ENCODE measurements at regions not wholly inside any gene's neighbourhood (a gene's known extent, or its start where the extent isn't known, plus 50 kb on each side); places are given as distances from the start of the nearest gene placed in this dataset.

- intact Hi-C loops (cut with DNase I), result no loop called here
- Histone ChIP-seq H3K9me3 (no peaks in the 10 kb centered on the region), H3K4me1 (peaks cover 0 to 3% (median under 1%) of the 10 kb centered on the region in 4 donors), H3K27ac (no peak overlapping the region), H3K27me3 (no peaks in the 10 kb centered on the region), H3K4me3 (no peak overlapping the region), H3K36me3 (no peaks in the 10 kb centered on the region)
- TF ChIP-seq EP300 (IDR thresholded peaks at IDR 0.05) (no peak), CTCF (IDR thresholded peaks at IDR 0.05) (no peak), POLR2A (IDR thresholded peaks at IDR 0.05) (no peak), POLR2AphosphoS5 (IDR thresholded peaks at IDR 0.05) (no peak)
- WGBS, 2 donors, result 80 to 85% methylated on average over 7 of the region's 7 CpGs
- DNase-seq, result no peak
Observed at GRCh38 chr15:98567951-98568350, 80.4 kb upstream of the IGF1R start.

- no peak overlapping the region for H3K27ac ChIP-seq
- DNase-seq, result no peak
- WGBS, 2 donors, result 69 to 83% methylated on average over 3 of the region's 3 CpGs
- no peaks in the 10 kb centered on the region for H3K9me3 ChIP-seq
- intact Hi-C loops (cut with DNase I), result no loop called here
- no peaks in the 10 kb centered on the region for H3K36me3 ChIP-seq
- peaks cover 0 to 3% (median 0%) of the 10 kb centered on the region in 4 donors for H3K4me1 ChIP-seq
- no peaks in the 10 kb centered on the region for H3K27me3 ChIP-seq
- TF ChIP-seq CTCF (IDR thresholded peaks at IDR 0.05), result peak in 2 of 4 experiments; percentile 18 to 26
- TF ChIP-seq POLR2A (IDR thresholded peaks at IDR 0.05), result no peak
- no peak overlapping the region for H3K4me3 ChIP-seq
Observed at GRCh38 chr15:98568382-98569017, 79.8 kb upstream of the IGF1R start.

GRCh38 chr15:98570119-98570518 is 78.2 kb upstream of the IGF1R start:
- intact Hi-C loops (cut with DNase I), result no loop called here
- 89 to 95% methylated on average over 3 of the region's 3 CpGs for WGBS, 2 donors
- Histone ChIP-seq H3K4me1 (peaks cover 0 to under 1% (median 0%) of the 10 kb centered on the region in 4 donors), H3K27ac (no peak overlapping the region), H3K36me3 (no peaks in the 10 kb centered on the region), H3K9me3 (no peaks in the 10 kb centered on the region), H3K27me3 (no peaks in the 10 kb centered on the region), H3K4me3 (no peak overlapping the region)
- DNase-seq, result no peak
- TF ChIP-seq CTCF (IDR thresholded peaks at IDR 0.05), result no peak

GRCh38 chr15:98580572-98580971 is 67.8 kb upstream of the IGF1R start:
- peaks cover 0 to 12% (median 5%) of the 10 kb centered on the region in 3 donors for H3K27me3 ChIP-seq
- DNase-seq, result no peak
- intact Hi-C loops (cut with DNase I), result no loop called here
- TF ChIP-seq CTCF (IDR thresholded peaks at IDR 0.05) (no peak), POLR2A (IDR thresholded peaks at IDR 0.05) (no peak), EP300 (IDR thresholded peaks at IDR 0.05) (no peak), POLR2AphosphoS5 (IDR thresholded peaks at IDR 0.05) (no peak)
- no peaks in the 10 kb centered on the region for H3K36me3 ChIP-seq
- H3K9me3 ChIP-seq, result no peaks in the 10 kb centered on the region
- no peak overlapping the region for H3K27ac ChIP-seq
- 29 to 51% methylated on average over 11 of the region's 11 CpGs for WGBS, 2 donors
- peaks cover 0 to 11% (median 9%) of the 10 kb centered on the region in 4 donors for H3K4me1 ChIP-seq
- H3K4me3 ChIP-seq, result peak overlapping the region in 2 of 4 donors; percentile 14 to 26

- peaks cover 0 to 11% (median 9%) of the 10 kb centered on the region in 4 donors for H3K4me1 ChIP-seq
- WGBS, 2 donors, result 23 to 50% methylated on average over 5 of the region's 5 CpGs
- TF ChIP-seq POLR2A (IDR thresholded peaks at IDR 0.05), result no peak
- TF ChIP-seq POLR2AphosphoS5 (IDR thresholded peaks at IDR 0.05), result no peak
- no peak for TF ChIP-seq CTCF (IDR thresholded peaks at IDR 0.05)
- TF ChIP-seq EP300 (IDR thresholded peaks at IDR 0.05), result no peak
- no peak overlapping the region for H3K27ac ChIP-seq
- no peak for DNase-seq
- no peak overlapping the region for H3K4me3 ChIP-seq
- intact Hi-C loops (cut with DNase I), result no loop called here
- peaks cover 0 to 12% (median 5%) of the 10 kb centered on the region in 3 donors for H3K27me3 ChIP-seq
- no peaks in the 10 kb centered on the region for H3K9me3 ChIP-seq
- no peaks in the 10 kb centered on the region for H3K36me3 ChIP-seq
Observed at GRCh38 chr15:98581715-98582114, 66.6 kb upstream of the IGF1R start.

Data from sigmoid colon (tissue), 6 donors.